Thoracic aorta (tissue), 2 donors: ENCODE measurements at regions not wholly inside any gene's neighbourhood (a gene's known extent, or its start where the extent isn't known, plus 50 kb on each side); places are given as distances from the start of the nearest gene placed in this dataset.

Source experiments
- ATAC-seq: fragments of 150-250 bp; one replicate; pipeline ENCODE4 v1.8.0; 2017; ENCODE audit warnings: low read depth; ENCODE audit not compliant: insufficient number of reproducible peaks, low FRiP score
- DNase-seq: peaks from one replicate; pipeline ENCODE4 v3.0.0-alpha.2; 2020; ENCODE audit warnings: low spot score
- H3K27ac ChIP-seq, 2 donors: fragments of 200-600 bp; sonication (generic); 1 replicate in 1 of 2; 2 replicates in 1 of 2; pipeline ENCODE4 v1.5.1; 2016; ENCODE audit warnings: mild to moderate bottlenecking in 2 of 2, moderate library complexity in 2 of 2
- H3K27me3 ChIP-seq: fragments of 200-600 bp; sonication (generic); replicated peaks from 2 replicates; pipeline ENCODE4 v1.6.0; 2016; ENCODE audit warnings: mild to moderate bottlenecking; ENCODE audit not compliant: insufficient read depth
- H3K36me3 ChIP-seq: fragments of 200-600 bp; sonication (generic); one replicate; pipeline ENCODE4 v1.5.1; 2016
- H3K4me1 ChIP-seq, 2 donors: fragments of 200-600 bp; sonication (generic); 1 replicate in 1 of 2; 2 replicates in 1 of 2; pipeline versions ENCODE4 v1.5.1 to v1.6.0; 2016; ENCODE audit warnings: low read depth in 2 of 2, mild to moderate bottlenecking in 1 of 2; ENCODE audit not compliant: control insufficient read depth in 1 of 2
- H3K4me3 ChIP-seq: fragments of 200-600 bp; sonication (generic); 2 replicates; pipeline ENCODE4 v1.5.1; 2016; ENCODE audit warnings: mild to moderate bottlenecking
- H3K9me3 ChIP-seq: fragments of 200-600 bp; sonication (generic); 2 replicates; pipeline ENCODE4 v1.5.1; 2016
- CTCF ChIP-seq: fragments of 200-600 bp; sonication (generic); IDR thresholded peaks from one replicate; pipeline ENCODE4 v1.5.1; 2019; ENCODE audit warnings: antibody characterized with exemption

- H3K9me3 ChIP-seq, result no peaks in the 10 kb centered on the region
- H3K27ac ChIP-seq, result no peak overlapping the region
- DNase-seq (no peak), ATAC-seq (no peak)
- no peak overlapping the region for H3K4me3 ChIP-seq
- H3K27me3 ChIP-seq, result no peaks in the 10 kb centered on the region
- TF ChIP-seq CTCF, result no peak
- no peaks in the 10 kb centered on the region for H3K36me3 ChIP-seq
- no peaks in the 10 kb centered on the region for H3K4me1 ChIP-seq
Observed at GRCh38 chr13:57056601-57057180, 84.0 kb upstream of the PRR20A start.

GRCh38 chr13:57063007-57063406 is 77.7 kb upstream of the PRR20A start:
- DNase-seq (no peak), ATAC-seq (no peak)
- Histone ChIP-seq H3K27ac (no peak overlapping the region), H3K4me1 (no peaks in the 10 kb centered on the region), H3K27me3 (no peaks in the 10 kb centered on the region), H3K36me3 (no peaks in the 10 kb centered on the region), H3K9me3 (no peaks in the 10 kb centered on the region), H3K4me3 (no peak overlapping the region)
- no peak for TF ChIP-seq CTCF

GRCh38 chr13:57073983-57074382 is 66.7 kb upstream of the PRR20A start:
- ATAC-seq, result no peak

GRCh38 chr13:57075588-57075987 is 65.1 kb upstream of the PRR20A start:
- Histone ChIP-seq H3K27ac (no peak overlapping the region), H3K27me3 (no peaks in the 10 kb centered on the region), H3K4me3 (no peak overlapping the region), H3K9me3 (no peaks in the 10 kb centered on the region), H3K36me3 (no peaks in the 10 kb centered on the region), H3K4me1 (no peaks in the 10 kb centered on the region)
- no peak for TF ChIP-seq CTCF
- ATAC-seq, result no peak
- no peak for DNase-seq

More at GRCh38 chr13:57073983-57074382, 66.7 kb upstream of the PRR20A start:
- Histone ChIP-seq H3K36me3 (no peaks in the 10 kb centered on the region), H3K9me3 (no peaks in the 10 kb centered on the region), H3K4me1 (no peaks in the 10 kb centered on the region), H3K4me3 (no peak overlapping the region), H3K27me3 (no peaks in the 10 kb centered on the region), H3K27ac (no peak overlapping the region)
- no peak for DNase-seq
- no peak for TF ChIP-seq CTCF

GRCh38 chr13:57087006-57087405 is 53.7 kb upstream of the PRR20A start:
- Histone ChIP-seq H3K36me3 (no peaks in the 10 kb centered on the region), H3K4me3 (no peak overlapping the region), H3K9me3 (no peaks in the 10 kb centered on the region), H3K27ac (no peak overlapping the region), H3K4me1 (no peaks in the 10 kb centered on the region), H3K27me3 (no peaks in the 10 kb centered on the region)
- TF ChIP-seq CTCF, result no peak
- DNase-seq (no peak), ATAC-seq (no peak)
